HEK293 (cell line): ENCODE measurements at regions not wholly inside any gene's neighbourhood (a gene's known extent, or its start where the extent isn't known, plus 50 kb on each side); places are given as distances from the start of the nearest gene placed in this dataset.

ENCODE experiments used
- CTCF ChIA-PET: fragments of 350-600 bp; formaldehyde crosslinking; extraction: SDS; loops from one replicate; lab custom pipeline; 2021; ENCODE audit warnings: antibody characterized with exemption; lab: Yijun Ruan, JAX
- POLR2A ChIA-PET: fragments of 300-600 bp; formaldehyde crosslinking; extraction: SDS; loops from one replicate; lab custom pipeline; 2020; ENCODE audit warnings: antibody characterized with exemption, inconsistent platforms; lab: Yijun Ruan, JAX
- H3K27ac ChIP-seq: fragments of 200-500 bp; sonication (Bioruptor generic); 2 replicates; pipeline ENCODE4 v1.5.1; 2014; ENCODE audit warnings: low read depth, low read length, control low read depth, inconsistent platforms; ENCODE audit errors: extremely low read depth
- H3K36me3 ChIP-seq, 2 experiments: fragments of 200-500 bp in 1 of 2; sonication (Bioruptor generic) in 1 of 2; 1 replicate in 1 of 2; 2 replicates in 1 of 2; pipeline ENCODE4 v1.5.1; 2014 to 2017; ENCODE audit warnings: inconsistent platforms in 2 of 2, low read length in 2 of 2; ENCODE audit not compliant: control insufficient read depth in 2 of 2, insufficient read depth in 1 of 2
- H3K4me1 ChIP-seq: fragments of 200-500 bp; sonication (Bioruptor generic); 2 replicates; pipeline ENCODE4 v1.5.1; 2014; ENCODE audit warnings: mild to moderate bottlenecking, low read length, inconsistent platforms; ENCODE audit not compliant: control insufficient read depth, insufficient read depth
- H3K4me3 ChIP-seq: 2 replicates; pipeline ENCODE4 v1.5.1; 2011; ENCODE audit warnings: low read depth, mild to moderate bottlenecking, control low read depth, low read length, moderate library complexity
- H3K9me3 ChIP-seq: fragments of 200-500 bp; sonication (Bioruptor generic); 2 replicates; pipeline ENCODE4 v1.5.1; 2014; ENCODE audit warnings: low read depth, low read length, inconsistent platforms; ENCODE audit not compliant: control insufficient read depth, insufficient read depth
- BCL11A ChIP-seq: fragments of 450-650 bp; formaldehyde crosslinking; IDR thresholded peaks from 2 replicates; pipeline ENCODE4 v1.5.1; 2016; ENCODE audit warnings: low read depth, missing biosample characterization, missing genetic modification characterization
- OSR2 ChIP-seq: fragments of 450-650 bp; formaldehyde crosslinking; IDR thresholded peaks from 2 replicates; pipeline ENCODE4 v1.5.1; 2016; ENCODE audit warnings: missing biosample characterization, missing genetic modification characterization
- SETDB1 ChIP-seq: IDR thresholded peaks from one replicate; pipeline ENCODE4 v1.6.1; 2017; ENCODE audit warnings: mild to moderate bottlenecking, low read length, moderate library complexity, mixed read lengths; ENCODE audit not compliant: insufficient read length
- ZNF133 ChIP-seq: fragments of 450-650 bp; formaldehyde crosslinking; IDR thresholded peaks from 2 replicates; pipeline ENCODE4 v1.5.1; 2016; ENCODE audit warnings: missing biosample characterization, missing genetic modification characterization
- ZNF138 ChIP-seq: fragments of 450-650 bp; formaldehyde crosslinking; IDR thresholded peaks from 2 replicates; pipeline ENCODE4 v1.5.1; 2016; ENCODE audit warnings: missing biosample characterization, missing genetic modification characterization, borderline replicate concordance
- ZNF221 ChIP-seq: fragments of 450-650 bp; formaldehyde crosslinking; IDR thresholded peaks from 2 replicates; pipeline ENCODE4 v1.5.1; 2017; ENCODE audit warnings: missing biosample characterization, missing genetic modification characterization, borderline replicate concordance
- ZNF311 ChIP-seq: fragments of 450-650 bp; formaldehyde crosslinking; IDR thresholded peaks from 2 replicates; pipeline ENCODE4 v1.5.1; 2017; ENCODE audit warnings: missing biosample characterization, missing genetic modification characterization, borderline replicate concordance
- ZNF426 ChIP-seq: fragments of 450-650 bp; formaldehyde crosslinking; IDR thresholded peaks from 2 replicates; pipeline ENCODE4 v1.5.1; 2017; ENCODE audit warnings: missing biosample characterization, missing genetic modification characterization, mild to moderate bottlenecking, inconsistent platforms, moderate library complexity
- ZNF558 ChIP-seq: fragments of 450-650 bp; formaldehyde crosslinking; IDR thresholded peaks from 2 replicates; pipeline ENCODE4 v1.5.1; 2016; ENCODE audit warnings: missing biosample characterization, missing genetic modification characterization
- ZNF664 ChIP-seq: fragments of 450-650 bp; formaldehyde crosslinking; IDR thresholded peaks from 2 replicates; pipeline ENCODE4 v1.5.1; 2016; ENCODE audit warnings: missing biosample characterization, missing genetic modification characterization
- ZNF701 ChIP-seq: fragments of 450-650 bp; formaldehyde crosslinking; IDR thresholded peaks from 2 replicates; pipeline ENCODE4 v1.5.1; 2016; ENCODE audit warnings: missing biosample characterization, missing genetic modification characterization
- TF ChIP-seq, protein P1 (sequence below): IDR thresholded peaks from 2 replicates; pipeline ENCODE4 v1.6.1; 2011; ENCODE audit warnings: mild to moderate bottlenecking, low read depth, low read length, borderline replicate concordance
- TF ChIP-seq, protein P2 (sequence below): fragments of 450-650 bp; formaldehyde crosslinking; IDR thresholded peaks from 2 replicates; pipeline ENCODE4 v1.5.1; 2016; ENCODE audit warnings: missing biosample characterization, missing genetic modification characterization
- TF ChIP-seq, protein P3 (sequence below): fragments of 450-650 bp; formaldehyde crosslinking; IDR thresholded peaks from 2 replicates; pipeline ENCODE4 v1.5.1; 2016; ENCODE audit warnings: missing biosample characterization, missing genetic modification characterization
- TF ChIP-seq, protein P4 (sequence below): fragments of 450-650 bp; formaldehyde crosslinking; IDR thresholded peaks from 2 replicates; pipeline ENCODE4 v1.5.1; 2016; ENCODE audit warnings: missing biosample characterization, missing genetic modification characterization

DNA sequence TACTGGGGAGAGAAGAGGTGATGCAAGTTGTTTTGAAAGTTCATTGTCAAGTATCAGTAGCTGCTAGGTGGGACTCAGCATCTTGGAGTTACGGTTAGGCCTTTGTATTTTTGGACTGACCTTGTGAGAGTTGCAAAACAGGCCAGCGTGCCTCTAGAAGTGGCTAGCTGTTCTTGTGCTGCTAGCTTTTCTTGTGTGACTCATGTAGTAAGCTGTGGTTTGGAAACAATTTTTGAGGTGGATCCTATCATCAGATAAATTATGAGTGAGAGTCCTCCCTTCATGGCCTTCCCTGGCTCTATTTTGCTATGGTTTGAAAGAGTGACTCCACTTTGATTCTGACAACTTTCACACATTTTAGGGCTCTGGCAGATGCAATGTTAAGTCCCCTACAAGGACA is 409.2 kb upstream of the HS6ST1 start (continued):
- TF ChIP-seq BCL11A (tag by site-specific recombination) (no peak), ZNF664 (tag by site-specific recombination) (no peak), ZNF133 (tag by site-specific recombination) (no peak), ZNF426 (no peak)
- TF ChIP-seq, protein P1, sequence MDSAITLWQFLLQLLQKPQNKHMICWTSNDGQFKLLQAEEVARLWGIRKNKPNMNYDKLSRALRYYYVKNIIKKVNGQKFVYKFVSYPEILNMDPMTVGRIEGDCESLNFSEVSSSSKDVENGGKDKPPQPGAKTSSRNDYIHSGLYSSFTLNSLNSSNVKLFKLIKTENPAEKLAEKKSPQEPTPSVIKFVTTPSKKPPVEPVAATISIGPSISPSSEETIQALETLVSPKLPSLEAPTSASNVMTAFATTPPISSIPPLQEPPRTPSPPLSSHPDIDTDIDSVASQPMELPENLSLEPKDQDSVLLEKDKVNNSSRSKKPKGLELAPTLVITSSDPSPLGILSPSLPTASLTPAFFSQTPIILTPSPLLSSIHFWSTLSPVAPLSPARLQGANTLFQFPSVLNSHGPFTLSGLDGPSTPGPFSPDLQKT: no peak
- TF ChIP-seq, protein P2, sequence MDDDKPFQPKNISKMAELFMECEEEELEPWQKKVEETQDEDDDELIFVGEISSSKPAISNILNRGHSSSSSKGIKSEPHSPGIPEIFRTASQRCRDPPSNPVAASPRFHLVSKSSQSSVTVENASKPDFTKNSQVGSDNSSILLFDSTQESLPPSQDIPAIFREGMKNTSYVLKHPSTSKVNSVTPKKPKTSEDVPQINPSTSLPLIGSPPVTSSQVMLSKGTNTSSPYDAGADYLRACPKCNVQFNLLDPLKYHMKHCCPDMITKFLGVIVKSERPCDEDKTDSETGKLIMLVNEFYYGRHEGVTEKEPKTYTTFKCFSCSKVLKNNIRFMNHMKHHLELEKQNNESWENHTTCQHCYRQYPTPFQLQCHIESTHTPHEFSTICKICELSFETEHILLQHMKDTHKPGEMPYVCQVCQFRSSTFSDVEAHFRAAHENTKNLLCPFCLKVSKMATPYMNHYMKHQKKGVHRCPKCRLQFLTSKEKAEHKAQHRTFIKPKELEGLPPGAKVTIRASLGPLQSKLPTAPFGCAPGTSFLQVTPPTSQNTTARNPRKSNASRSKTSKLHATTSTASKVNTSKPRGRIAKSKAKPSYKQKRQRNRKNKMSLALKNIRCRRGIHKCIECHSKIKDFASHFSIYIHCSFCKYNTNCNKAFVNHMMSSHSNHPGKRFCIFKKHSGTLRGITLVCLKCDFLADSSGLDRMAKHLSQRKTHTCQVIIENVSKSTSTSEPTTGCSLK: no peak

DNA sequence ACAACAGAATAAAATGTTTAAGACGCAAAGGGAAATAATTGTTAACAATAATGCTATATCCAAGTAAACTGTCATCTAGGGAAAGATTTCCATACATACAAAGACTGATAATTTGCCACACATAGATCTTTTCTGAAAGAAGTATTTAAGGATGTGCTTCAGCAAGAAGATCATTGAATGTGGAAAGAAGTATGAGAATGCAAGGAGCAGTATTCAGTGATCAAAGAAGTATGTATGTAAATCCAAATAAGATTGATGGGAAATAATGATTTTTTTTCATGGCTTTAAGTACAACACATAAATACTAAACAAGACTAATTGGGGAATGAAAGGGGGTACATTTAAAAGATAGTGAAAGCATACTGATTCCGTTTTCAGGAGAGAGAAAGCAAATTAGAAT is 410.4 kb upstream of the HS6ST1 start:
- Histone ChIP-seq H3K27ac (no peak overlapping the region), H3K9me3 (no peaks in the 10 kb centered on the region), H3K4me1 (no peaks in the 10 kb centered on the region), H3K36me3 (no peaks in the 10 kb centered on the region), H3K4me3 (no peak overlapping the region)
- CTCF ChIA-PET: interaction anchor here (0.7 to 0.9 kb wide), 2 partner anchors 11 to 191 kb away, joined by 3 to 4 read pairs; no protein-coding TSS in a partner anchor
- peak; percentile 92 for TF ChIP-seq SETDB1
- TF ChIP-seq, protein P3, sequence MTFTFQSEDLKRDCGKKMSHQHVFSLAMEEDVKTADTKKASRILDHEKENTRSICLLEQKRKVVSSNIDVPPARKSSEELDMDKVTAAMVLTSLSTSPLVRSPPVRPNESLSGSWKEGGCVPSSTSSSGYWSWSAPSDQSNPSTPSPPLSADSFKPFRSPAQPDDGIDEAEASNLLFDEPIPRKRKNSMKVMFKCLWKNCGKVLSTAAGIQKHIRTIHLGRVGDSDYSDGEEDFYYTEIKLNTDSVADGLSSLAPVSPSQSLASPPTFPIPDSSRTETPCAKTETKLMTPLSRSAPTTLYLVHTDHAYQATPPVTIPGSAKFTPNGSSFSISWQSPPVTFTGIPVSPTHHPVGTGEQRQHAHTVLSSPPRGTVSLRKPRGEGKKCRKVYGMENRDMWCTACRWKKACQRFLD (tag by site-specific recombination): no peak
- POLR2A ChIA-PET: no interaction called here

DNA sequence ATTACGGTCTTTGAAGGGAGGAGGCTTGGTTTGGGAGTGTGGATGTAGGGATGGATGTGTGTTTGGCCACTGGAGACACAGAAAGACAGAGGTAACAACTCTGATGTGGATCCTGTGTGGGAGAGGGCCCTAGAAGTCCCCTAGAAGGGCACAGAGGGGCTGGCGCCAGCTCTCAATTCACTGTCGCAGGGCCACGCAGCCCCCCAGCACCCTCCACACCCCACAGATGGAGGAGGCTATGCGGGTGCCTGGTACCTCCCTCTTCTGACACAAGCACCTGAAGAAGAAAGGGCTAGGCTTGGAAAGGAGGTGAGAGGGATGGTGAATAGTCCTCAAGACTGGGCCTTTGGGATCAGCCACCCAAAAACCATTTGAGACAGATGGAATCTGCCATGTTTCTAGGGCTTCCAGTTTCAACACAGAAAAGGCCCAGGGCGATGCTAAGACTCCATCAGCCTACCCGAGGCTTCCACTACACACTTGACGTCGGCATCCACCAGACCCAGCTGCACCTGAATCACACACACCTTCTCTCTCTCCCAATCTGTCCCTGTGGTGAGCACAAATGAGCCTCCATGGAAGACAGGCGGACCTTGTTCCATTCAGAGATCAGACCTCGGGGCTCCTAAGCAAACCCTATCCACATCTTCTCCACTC is 413.5 kb upstream of the HS6ST1 start:
- TF ChIP-seq ZNF558 (no peak), ZNF701 (no peak), ZNF311 (tag by site-specific recombination) (no peak), ZNF221 (tag by site-specific recombination) (no peak), ZNF138 (tag by site-specific recombination) (no peak), OSR2 (tag by site-specific recombination) (no peak)
- TF ChIP-seq, protein P4, sequence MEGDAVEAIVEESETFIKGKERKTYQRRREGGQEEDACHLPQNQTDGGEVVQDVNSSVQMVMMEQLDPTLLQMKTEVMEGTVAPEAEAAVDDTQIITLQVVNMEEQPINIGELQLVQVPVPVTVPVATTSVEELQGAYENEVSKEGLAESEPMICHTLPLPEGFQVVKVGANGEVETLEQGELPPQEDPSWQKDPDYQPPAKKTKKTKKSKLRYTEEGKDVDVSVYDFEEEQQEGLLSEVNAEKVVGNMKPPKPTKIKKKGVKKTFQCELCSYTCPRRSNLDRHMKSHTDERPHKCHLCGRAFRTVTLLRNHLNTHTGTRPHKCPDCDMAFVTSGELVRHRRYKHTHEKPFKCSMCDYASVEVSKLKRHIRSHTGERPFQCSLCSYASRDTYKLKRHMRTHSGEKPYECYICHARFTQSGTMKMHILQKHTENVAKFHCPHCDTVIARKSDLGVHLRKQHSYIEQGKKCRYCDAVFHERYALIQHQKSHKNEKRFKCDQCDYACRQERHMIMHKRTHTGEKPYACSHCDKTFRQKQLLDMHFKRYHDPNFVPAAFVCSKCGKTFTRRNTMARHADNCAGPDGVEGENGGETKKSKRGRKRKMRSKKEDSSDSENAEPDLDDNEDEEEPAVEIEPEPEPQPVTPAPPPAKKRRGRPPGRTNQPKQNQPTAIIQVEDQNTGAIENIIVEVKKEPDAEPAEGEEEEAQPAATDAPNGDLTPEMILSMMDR (tag by site-specific recombination): no peak
- H3K4me1 ChIP-seq: no peaks in the 10 kb centered on the region
- ChIA-PET POLR2A (no interaction called here), CTCF (no interaction called here)
- no peaks in the 10 kb centered on the region for H3K36me3 ChIP-seq
- no peaks in the 10 kb centered on the region for H3K9me3 ChIP-seq
- no peak overlapping the region for H3K27ac ChIP-seq
- no peak overlapping the region for H3K4me3 ChIP-seq
